NB4 (cell line): ENCODE measurements at regions not wholly inside any gene's neighbourhood (a gene's known extent, or its start where the extent isn't known, plus 50 kb on each side); places are given as distances from the start of the nearest gene placed in this dataset.

ENCODE experiments used
- CTCF ChIP-seq: IDR thresholded peaks from one replicate; pipeline ENCODE4 v1.5.1; 2012; ENCODE audit warnings: low read depth, low read length
- MAX ChIP-seq: IDR thresholded peaks from 2 replicates; pipeline ENCODE4 v1.6.1; 2011; ENCODE audit warnings: low read depth, low read length
- POLR2A ChIP-seq: IDR thresholded peaks from 2 replicates; pipeline ENCODE4 v1.6.1; 2011; ENCODE audit warnings: mild to moderate bottlenecking; ENCODE audit not compliant: insufficient read length; ENCODE audit errors: extremely low read depth

GRCh38 chr1:215406927-215407326, 160.2 kb upstream of the KCTD3 start:
- TF ChIP-seq CTCF (no peak), POLR2A (no peak), MAX (no peak)
